Endothelial cell of umbilical vein (primary cell): ENCODE measurements at regions not wholly inside any gene's neighbourhood (a gene's known extent, or its start where the extent isn't known, plus 50 kb on each side); places are given as distances from the start of the nearest gene placed in this dataset.

ENCODE experiments used
- BruUV-seq: library from RNA; stranded (reverse); fragments of 400-500 nt; replicated peaks from 2 replicates; lab custom pipeline; 2021; lab: Mats Ljungman, UMichigan
- CTCF ChIA-PET: fragments of 300-600, 350-600 bp; sonication (Branson Sonifier 250); formaldehyde crosslinking; loops from one replicate; lab custom pipeline; 2021; ENCODE audit warnings: antibody characterized with exemption, inconsistent platforms; lab: Charles Lee
- POLR2A ChIA-PET: fragments of 300-600, 350-600 bp; sonication (Branson Sonifier 250); formaldehyde crosslinking; loops from one replicate; lab custom pipeline; 2021; ENCODE audit warnings: antibody characterized with exemption, inconsistent platforms; lab: Charles Lee
- DNase-seq: peaks from one replicate; pipeline ENCODE4 v3.0.0-alpha.2; 2011; ENCODE audit warnings: low read depth, low spot score
- FAIRE-seq: peaks from 2 replicates; lab custom pipeline; 2011; peaks lifted over from hg19 to GRCh38; lab: Jason Lieb, UNC
- H2AFZ ChIP-seq: 2 replicates; pipeline ENCODE4 v1.6.0; 2012; ENCODE audit warnings: low read depth, low read length, control low read depth, inconsistent platforms
- H3K27ac ChIP-seq: 2 replicates; pipeline ENCODE4 v1.5.1; 2011; ENCODE audit warnings: low read depth, mild to moderate bottlenecking, control low read depth, low read length, moderate library complexity; ENCODE audit not compliant: insufficient read depth
- H3K27me3 ChIP-seq, 2 experiments: 2 replicates each; pipeline versions ENCODE4 v1.6.0 to v1.6.1; 2011; ENCODE audit warnings: low read length in 2 of 2, mixed read lengths in 1 of 2; ENCODE audit not compliant: control insufficient read depth in 2 of 2, insufficient read depth in 2 of 2
- H3K36me3 ChIP-seq, 2 experiments: 2 replicates in 1 of 2; 3 replicates in 1 of 2; pipeline ENCODE4 v1.5.1; 2011; ENCODE audit warnings: low read length in 2 of 2, mild to moderate bottlenecking in 1 of 2, moderate library complexity in 1 of 2; ENCODE audit not compliant: control insufficient read depth in 2 of 2, insufficient read depth in 2 of 2; ENCODE audit errors: extremely low read depth in 1 of 2
- H3K4me1 ChIP-seq: 3 replicates; pipeline ENCODE4 v1.5.1; 2011; ENCODE audit warnings: mild to moderate bottlenecking, low read length; ENCODE audit not compliant: control insufficient read depth, insufficient read depth; ENCODE audit errors: extremely low read depth
- H3K4me2 ChIP-seq: 2 replicates; pipeline ENCODE4 v1.6.1; 2011; ENCODE audit warnings: low read length, control low read depth, mixed read lengths; ENCODE audit not compliant: insufficient read depth
- H3K4me3 ChIP-seq, 3 experiments: fragments of 200-600 bp in 1 of 3; sonication (generic), shearing (Covaris generic) in 1 of 3; replicated peaks in 1 of 3; 2 replicates each; pipeline ENCODE4 v1.5.1; 2011 to 2016; ENCODE audit warnings: control low read depth in 3 of 3, low read length in 3 of 3, mild to moderate bottlenecking in 2 of 3, inconsistent platforms in 1 of 3, low read depth in 1 of 3, moderate library complexity in 1 of 3; ENCODE audit not compliant: insufficient read depth in 1 of 3
- H3K79me2 ChIP-seq: 2 replicates; pipeline ENCODE4 v1.6.0; 2012; ENCODE audit warnings: low read length, inconsistent platforms; ENCODE audit not compliant: control insufficient read depth, insufficient read depth
- H3K9ac ChIP-seq: replicated peaks from 2 replicates; pipeline ENCODE3; 2011; ENCODE audit warnings: low read length, control low read depth; ENCODE audit not compliant: insufficient read depth; ENCODE audit errors: extremely low read depth
- H3K9me1 ChIP-seq: replicated peaks from 3 replicates; pipeline ENCODE4 v1.6.0; 2011; ENCODE audit warnings: mild to moderate bottlenecking, low read length; ENCODE audit not compliant: control insufficient read depth, insufficient read depth; ENCODE audit errors: extremely low read depth
- H3K9me3 ChIP-seq: replicated peaks from 2 replicates; pipeline ENCODE4 v1.5.1; 2012; ENCODE audit warnings: low read length, inconsistent platforms; ENCODE audit not compliant: control insufficient read depth, insufficient read depth
- H4K20me1 ChIP-seq: replicated peaks from 2 replicates; pipeline ENCODE3; 2011; ENCODE audit warnings: mild to moderate bottlenecking, low read length; ENCODE audit not compliant: control insufficient read depth, insufficient read depth; ENCODE audit errors: extremely low read depth
- CTCF ChIP-seq, 2 donors: IDR thresholded peaks; 1 replicate in 1 of 2; 2 replicates in 1 of 2; pipeline ENCODE4 v1.5.1; 2011; ENCODE audit warnings: low read length in 2 of 2, mild to moderate bottlenecking in 2 of 2, moderate library complexity in 2 of 2, control low read depth in 1 of 2, inconsistent platforms in 1 of 2, low read depth in 1 of 2; ENCODE audit not compliant: insufficient read depth in 1 of 2; ENCODE audit errors: extremely low read depth in 1 of 2
- EZH2 ChIP-seq: IDR thresholded peaks from 2 replicates; pipeline ENCODE4 v1.6.1; 2012; ENCODE audit warnings: borderline replicate concordance, low read depth, mild to moderate bottlenecking, moderate library complexity, low read length, inconsistent platforms; ENCODE audit not compliant: severe bottlenecking
- FOS ChIP-seq: IDR thresholded peaks from 2 replicates; pipeline ENCODE4 v1.6.1; 2011; ENCODE audit warnings: mild to moderate bottlenecking, low read length, moderate library complexity, borderline replicate concordance; ENCODE audit not compliant: insufficient read depth
- GATA2 ChIP-seq: IDR thresholded peaks from 2 replicates; pipeline ENCODE4 v1.7.0; 2011; ENCODE audit warnings: low read depth, mild to moderate bottlenecking, moderate library complexity, mixed read lengths, low read length; ENCODE audit not compliant: insufficient read length, insufficient read depth
- JUN ChIP-seq: IDR thresholded peaks from 2 replicates; pipeline ENCODE4 v1.6.1; 2011; ENCODE audit warnings: borderline replicate concordance, low read depth; ENCODE audit not compliant: insufficient read length, insufficient read depth
- MYC ChIP-seq: IDR thresholded peaks from one replicate; pipeline ENCODE4 v1.6.1; 2011; ENCODE audit warnings: mild to moderate bottlenecking, low read depth, low read length
- POLR2A ChIP-seq: IDR thresholded peaks from 2 replicates; pipeline ENCODE4 v1.6.1; 2012; ENCODE audit warnings: low read depth, mild to moderate bottlenecking, control low read depth, low read length
- POLR2AphosphoS5 ChIP-seq: IDR thresholded peaks from 2 replicates; pipeline ENCODE4 v1.6.1; 2012; ENCODE audit warnings: low read depth, mild to moderate bottlenecking, control low read depth, low read length, moderate library complexity; ENCODE audit not compliant: insufficient read depth
- dilution Hi-C: fragments of 300-500 bp; cut with MboI; formaldehyde crosslinking; loops from one replicate; pipeline ENCODE4 v1.15.0; 2019; ENCODE audit warnings: low sequenced_read_pairs; ENCODE audit not compliant: extremely low pct_ligation_motif_present
- intact Hi-C: fragments of 100-400 bp; cut with micrococcal nuclease; formaldehyde crosslinking; loops from one replicate; pipeline ENCODE4 v1.10.0; 2022
- TF ChIP-seq, protein P1 (sequence below): IDR thresholded peaks from 2 replicates; pipeline ENCODE4 v1.6.1; 2011; ENCODE audit not compliant: insufficient read depth, insufficient read length

GRCh38 chr2:220310451-220310861, 683.0 kb downstream of the SLC4A3 start:
- Histone ChIP-seq H2AFZ (no peak overlapping the region), H3K9me3 (peaks cover 3% of the 10 kb centered on the region), H3K79me2 (no peaks in the 10 kb centered on the region), H3K27me3 (no peaks in the 10 kb centered on the region), H3K9me1 (no peaks in the 10 kb centered on the region), H3K9ac (no peak overlapping the region), H4K20me1 (no peaks in the 10 kb centered on the region), H3K4me2 (no peak overlapping the region), H3K4me1 (no peaks in the 10 kb centered on the region), H3K36me3 (no peaks in the 10 kb centered on the region), H3K4me3 (no peak overlapping the region), H3K27ac (no peak overlapping the region)
- ChIA-PET POLR2A (no interaction called here), CTCF (no interaction called here)
- dilution Hi-C loops (no loop called here), intact Hi-C loops (no loop called here)
- no peak for TF ChIP-seq POLR2A
- TF ChIP-seq JUN: no peak
- TF ChIP-seq POLR2AphosphoS5: no peak
- no peak for TF ChIP-seq FOS
- no peak for TF ChIP-seq GATA2
- TF ChIP-seq, protein P1, sequence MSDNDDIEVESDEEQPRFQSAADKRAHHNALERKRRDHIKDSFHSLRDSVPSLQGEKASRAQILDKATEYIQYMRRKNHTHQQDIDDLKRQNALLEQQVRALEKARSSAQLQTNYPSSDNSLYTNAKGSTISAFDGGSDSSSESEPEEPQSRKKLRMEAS: no peak
- no peak for TF ChIP-seq EZH2
- FAIRE-seq (no peak), DNase-seq (no peak)
- BruUV-seq: no TSS peak

- H3K4me3 ChIP-seq: no peak overlapping the region
- H3K36me3 ChIP-seq: no peaks in the 10 kb centered on the region
- H4K20me1 ChIP-seq: no peaks in the 10 kb centered on the region
- H3K9me1 ChIP-seq: no peaks in the 10 kb centered on the region
- FAIRE-seq (no peak), DNase-seq (no peak)
- no peak overlapping the region for H3K4me2 ChIP-seq
- H3K4me1 ChIP-seq: no peaks in the 10 kb centered on the region
- no peaks in the 10 kb centered on the region for H3K79me2 ChIP-seq
- ChIA-PET CTCF (no interaction called here), POLR2A (no interaction called here)
- dilution Hi-C loops (no loop called here), intact Hi-C loops (no loop called here)
- H3K9me3 ChIP-seq: no peaks in the 10 kb centered on the region
- BruUV-seq: no TSS peak
- no peak overlapping the region for H2AFZ ChIP-seq
- H3K27me3 ChIP-seq: no peaks in the 10 kb centered on the region
- H3K9ac ChIP-seq: no peak overlapping the region
- no peak overlapping the region for H3K27ac ChIP-seq
- TF ChIP-seq, protein P1: no peak
- TF ChIP-seq POLR2AphosphoS5 (no peak), JUN (no peak), EZH2 (no peak), CTCF (IDR thresholded peaks at IDR 0.05; ENCODE audit: extremely low read depth in 1 of 2, insufficient read depth in 1 of 2, low read depth in 1 of 2, low read length in 2 of 2) (no peak), MYC (no peak), FOS (no peak), POLR2A (no peak), GATA2 (no peak)
Observed at GRCh38 chr2:220315098-220315823, 687.8 kb downstream of the SLC4A3 start.
